H9 (cell line): ENCODE measurements at regions not wholly inside any gene's neighbourhood (a gene's known extent, or its start where the extent isn't known, plus 50 kb on each side); places are given as distances from the start of the nearest gene placed in this dataset.

Source experiments
- DNase-seq: peaks from one replicate; pipeline ENCODE4 v3.0.0-alpha.2; 2017
- H2AFZ ChIP-seq: one replicate; pipeline ENCODE4 v1.6.1; 2013; ENCODE audit warnings: mild to moderate bottlenecking, low read length, control low read depth, moderate library complexity
- H2AK5ac ChIP-seq: 2 replicates; pipeline ENCODE4 v1.6.1; 2013; ENCODE audit warnings: low read length, control low read depth, mixed read lengths; ENCODE audit not compliant: insufficient read length
- H2BK120ac ChIP-seq: one replicate; pipeline ENCODE4 v1.6.1; 2013; ENCODE audit warnings: low read depth, mild to moderate bottlenecking, low read length, control low read depth, inconsistent platforms; ENCODE audit not compliant: poor library complexity, severe bottlenecking
- H2BK12ac ChIP-seq: 2 replicates; pipeline ENCODE4 v1.6.1; 2013; ENCODE audit warnings: low read length, control low read depth, mixed read lengths, low read depth; ENCODE audit not compliant: insufficient read length
- H2BK15ac ChIP-seq: 2 replicates; pipeline ENCODE4 v1.6.1; 2013; ENCODE audit warnings: low read depth, low read length, control low read depth
- H2BK20ac ChIP-seq: one replicate; pipeline ENCODE4 v1.6.1; 2013; ENCODE audit warnings: low read depth, mild to moderate bottlenecking, low read length, control low read depth, inconsistent platforms; ENCODE audit not compliant: poor library complexity, severe bottlenecking
- H2BK5ac ChIP-seq: 2 replicates; pipeline ENCODE4 v1.6.1; 2013; ENCODE audit warnings: low read length, control low read depth, mixed read lengths; ENCODE audit not compliant: insufficient read length
- H3K14ac ChIP-seq: 2 replicates; pipeline ENCODE4 v1.6.1; 2013; ENCODE audit warnings: low read length, control low read depth; ENCODE audit not compliant: insufficient read depth
- H3K18ac ChIP-seq: 2 replicates; pipeline ENCODE4 v1.6.1; 2013; ENCODE audit warnings: low read depth, mild to moderate bottlenecking, mixed read lengths, low read length, control low read depth; ENCODE audit not compliant: insufficient read length
- H3K23ac ChIP-seq: 2 replicates; pipeline ENCODE4 v1.6.1; 2013; ENCODE audit warnings: low read length, control low read depth, mixed read lengths, low read depth; ENCODE audit not compliant: insufficient read length
- H3K23me2 ChIP-seq: 2 replicates; pipeline ENCODE4 v1.6.1; 2013; ENCODE audit warnings: low read depth, mild to moderate bottlenecking, mixed read lengths, low read length, control low read depth; ENCODE audit not compliant: insufficient read length, poor library complexity, severe bottlenecking
- H3K27ac ChIP-seq: 2 replicates; pipeline ENCODE4 v1.5.1; 2013; ENCODE audit warnings: low read length, control low read depth, mixed read lengths, low read depth; ENCODE audit not compliant: insufficient read length
- H3K27me3 ChIP-seq: 2 replicates; pipeline ENCODE4 v1.6.1; 2013; ENCODE audit warnings: low read length, control low read depth, inconsistent platforms; ENCODE audit not compliant: insufficient read depth
- H3K4ac ChIP-seq: 2 replicates; pipeline ENCODE4 v1.6.1; 2013; ENCODE audit warnings: low read depth, mild to moderate bottlenecking, control low read depth, inconsistent platforms, low read length, moderate library complexity
- H3K4me1 ChIP-seq: 2 replicates; pipeline ENCODE4 v1.6.1; 2013; ENCODE audit warnings: low read length, control low read depth, inconsistent platforms; ENCODE audit not compliant: insufficient read depth
- H3K4me2 ChIP-seq: 2 replicates; pipeline ENCODE4 v1.6.1; 2013; ENCODE audit warnings: low read length, control low read depth, mixed read lengths; ENCODE audit not compliant: insufficient read length, insufficient read depth
- H3K56ac ChIP-seq: 2 replicates; pipeline ENCODE4 v1.6.1; 2013; ENCODE audit warnings: low read depth, mild to moderate bottlenecking, mixed read lengths, low read length, control low read depth; ENCODE audit not compliant: insufficient read length
- H3K79me1 ChIP-seq: 2 replicates; pipeline ENCODE4 v1.6.1; 2013; ENCODE audit warnings: low read depth, mild to moderate bottlenecking, moderate library complexity, low read length, control low read depth, inconsistent platforms; ENCODE audit not compliant: insufficient read depth, poor library complexity, severe bottlenecking
- H3K79me2 ChIP-seq: 2 replicates; pipeline ENCODE4 v1.6.1; 2013; ENCODE audit warnings: low read length, control low read depth, inconsistent platforms; ENCODE audit not compliant: insufficient read depth
- H3K9ac ChIP-seq: 2 replicates; pipeline ENCODE4 v1.6.1; 2013; ENCODE audit warnings: low read length, control low read depth, mixed read lengths; ENCODE audit not compliant: insufficient read length; ENCODE audit errors: extremely low read depth
- H3K9me3 ChIP-seq: one replicate; pipeline ENCODE4 v1.6.1; 2013; ENCODE audit warnings: low read depth, low read length, inconsistent platforms; ENCODE audit not compliant: control insufficient read depth
- H3T11ph ChIP-seq: one replicate; pipeline ENCODE4 v1.6.1; 2013; ENCODE audit warnings: mild to moderate bottlenecking, low read length, control low read depth, inconsistent platforms
- H4K20me1 ChIP-seq: one replicate; pipeline ENCODE4 v1.6.1; 2013; ENCODE audit not compliant: control insufficient read depth, insufficient read length, insufficient read depth
- H4K5ac ChIP-seq: 2 replicates; pipeline ENCODE4 v1.6.1; 2013; ENCODE audit warnings: low read depth, mild to moderate bottlenecking, mixed read lengths, low read length, control low read depth; ENCODE audit not compliant: insufficient read length
- H4K8ac ChIP-seq: replicated peaks from 2 replicates; pipeline ENCODE4 v1.6.1; 2013; ENCODE audit warnings: low read length, control low read depth, mixed read lengths, low read depth; ENCODE audit not compliant: insufficient read length
- H4K91ac ChIP-seq: 2 replicates; pipeline ENCODE4 v1.6.1; 2013; ENCODE audit warnings: low read depth, mild to moderate bottlenecking, moderate library complexity, mixed read lengths, low read length, control low read depth; ENCODE audit not compliant: insufficient read length
- H3K27ac Mint-ChIP-seq, 3 experiments: 2 replicates in 2 of 3; 3 replicates in 1 of 3; pipeline ENCODE4 v1.8.0; 2020 to 2021; ENCODE audit warnings: mixed read lengths in 3 of 3, mild to moderate bottlenecking in 1 of 3, moderate library complexity in 1 of 3
- H3K27me3 Mint-ChIP-seq: 2 replicates; pipeline ENCODE4 v1.8.0; 2021; ENCODE audit warnings: low read depth, mild to moderate bottlenecking, moderate library complexity, mixed read lengths
- H3K36me3 Mint-ChIP-seq, 3 experiments: 2 replicates in 2 of 3; 3 replicates in 1 of 3; pipeline ENCODE4 v1.8.0; 2020 to 2021; ENCODE audit warnings: low read depth in 3 of 3, mixed read lengths in 3 of 3; ENCODE audit not compliant: insufficient read depth in 1 of 3
- H3K4me1 Mint-ChIP-seq, 2 experiments: 2 replicates each; pipeline ENCODE4 v1.8.0; 2020; ENCODE audit warnings: mixed read lengths in 2 of 2
- H3K4me3 Mint-ChIP-seq, 2 experiments: 2 replicates in 1 of 2; 3 replicates in 1 of 2; pipeline ENCODE4 v1.8.0; 2020 to 2021; ENCODE audit warnings: mild to moderate bottlenecking in 2 of 2, mixed read lengths in 2 of 2, moderate library complexity in 1 of 2
- H3K9me3 Mint-ChIP-seq, 2 experiments: 2 replicates in 1 of 2; 3 replicates in 1 of 2; pipeline ENCODE4 v1.8.0; 2020; ENCODE audit warnings: mild to moderate bottlenecking in 2 of 2, mixed read lengths in 2 of 2, moderate library complexity in 1 of 2
- CTCF ChIP-seq: fragments of 200-600 bp; sonication (generic); conservative IDR thresholded peaks from 3 replicates; pipeline ENCODE4 v1.8.0; 2021; ENCODE audit warnings: antibody characterized with exemption, mild to moderate bottlenecking
- WGBS: extraction: QIAGEN DNeasy Blood & Tissue Kit; methylation state at CpG from one replicate; pipeline ENCODE4 v1.1.7; 2013; ENCODE audit warnings: missing lambda C conversion rate, low lambda C conversion rate, mixed read lengths; ENCODE audit not compliant: insufficient read length; ENCODE audit errors: extremely low coverage; 5-methylcytosine and 5-hydroxymethylcytosine counted together

- H3K23me2 ChIP-seq = no peaks in the 10 kb centered on the region
- TF ChIP-seq CTCF = no peak
- Mint-ChIP-seq H3K9me3 (no peaks in the 10 kb centered on the region; a peak in 1 of 5 replicates), H3K27me3 (peaks cover 14% of the 10 kb centered on the region), H3K36me3 (no peaks in the 10 kb centered on the region), H3K4me1 (peaks cover 25 to 40% of the 10 kb centered on the region in 2 experiments), H3K27ac (no peak overlapping the region), H3K4me3 (no peak overlapping the region)
- H2BK20ac ChIP-seq = no peak overlapping the region
- H3K4ac ChIP-seq = no peak overlapping the region
- no peak overlapping the region for H4K91ac ChIP-seq
- no CpG with 5 or more reads among the region's 9 CpGs for WGBS
- H3K14ac ChIP-seq = no peak overlapping the region
- no peak overlapping the region for H3K56ac ChIP-seq
- H4K20me1 ChIP-seq = no peaks in the 10 kb centered on the region
- H3K79me1 ChIP-seq = no peaks in the 10 kb centered on the region
- H2AFZ ChIP-seq = no peak overlapping the region
- no peak overlapping the region for H2AK5ac ChIP-seq
- H3K79me2 ChIP-seq = no peaks in the 10 kb centered on the region
- no peaks in the 10 kb centered on the region for H3K4me1 ChIP-seq
- no peak for DNase-seq
- H3K27me3 ChIP-seq = no peaks in the 10 kb centered on the region
- no peak overlapping the region for H2BK15ac ChIP-seq
- H3K23ac ChIP-seq = no peak overlapping the region
- H4K8ac ChIP-seq = no peak overlapping the region
- no peak overlapping the region for H4K5ac ChIP-seq
- H2BK5ac ChIP-seq = no peak overlapping the region
- H3K9ac ChIP-seq = no peak overlapping the region
- no peak overlapping the region for H3K27ac ChIP-seq
- H3K18ac ChIP-seq = no peak overlapping the region
- H2BK120ac ChIP-seq = no peak overlapping the region
- H3K4me2 ChIP-seq = no peak overlapping the region
- no peaks in the 10 kb centered on the region for H3K9me3 ChIP-seq
- no peak overlapping the region for H2BK12ac ChIP-seq
- H3T11ph ChIP-seq = no peak overlapping the region
These were observed 111.3 kb upstream of the LHX1 start for GRCh38 chr17:36825951-36826350.
